Keratinocyte (primary cell): ENCODE measurements at regions not wholly inside any gene's neighbourhood (a gene's known extent, or its start where the extent isn't known, plus 50 kb on each side); places are given as distances from the start of the nearest gene placed in this dataset.

Experiments
- DNase-seq: peaks from one replicate; pipeline ENCODE4 v3.0.0-alpha.2; 2011; ENCODE audit warnings: low read depth, missing footprints, low spot score
- FAIRE-seq: peaks from 2 replicates; lab custom pipeline; 2011; peaks lifted over from hg19 to GRCh38; lab: Jason Lieb, UNC
- H2AFZ ChIP-seq: 2 replicates; pipeline ENCODE4 v1.6.0; 2012; ENCODE audit warnings: low read length, control low read depth, inconsistent platforms; ENCODE audit not compliant: control insufficient read depth
- H3K27ac ChIP-seq: 2 replicates; pipeline ENCODE4 v1.5.1; 2011; ENCODE audit warnings: low read length; ENCODE audit not compliant: control insufficient read depth, insufficient read depth
- H3K27me3 ChIP-seq: 3 replicates; pipeline ENCODE4 v1.6.0; 2011; ENCODE audit warnings: low read length; ENCODE audit not compliant: control insufficient read depth, insufficient read depth; ENCODE audit errors: extremely low read depth
- H3K36me3 ChIP-seq, 2 experiments: 2 replicates in 1 of 2; 3 replicates in 1 of 2; pipeline ENCODE4 v1.5.1; 2011; ENCODE audit warnings: low read length in 2 of 2, mild to moderate bottlenecking in 1 of 2; ENCODE audit not compliant: control insufficient read depth in 2 of 2, insufficient read depth in 2 of 2; ENCODE audit errors: extremely low read depth in 1 of 2
- H3K4me1 ChIP-seq: 3 replicates; pipeline ENCODE4 v1.5.1; 2011; ENCODE audit warnings: low read length; ENCODE audit not compliant: control insufficient read depth, insufficient read depth; ENCODE audit errors: extremely low read depth
- H3K4me2 ChIP-seq: 3 replicates; pipeline ENCODE4 v1.6.0; 2011; ENCODE audit warnings: low read depth, low read length; ENCODE audit not compliant: control insufficient read depth, insufficient read depth; ENCODE audit errors: extremely low read depth
- H3K4me3 ChIP-seq, 3 experiments: fragments of 200-600 bp in 1 of 3; sonication (generic) in 1 of 3; 2 replicates in 2 of 3; 3 replicates in 1 of 3; pipeline ENCODE4 v1.5.1; 2011 to 2016; ENCODE audit warnings: low read length in 3 of 3, mild to moderate bottlenecking in 3 of 3, control low read depth in 2 of 3, inconsistent platforms in 1 of 3, low read depth in 1 of 3, mixed read lengths in 1 of 3, mixed run types in 1 of 3, moderate library complexity in 1 of 3; ENCODE audit not compliant: control insufficient read depth in 2 of 3, insufficient read depth in 2 of 3; ENCODE audit errors: extremely low read depth in 1 of 3
- H3K79me2 ChIP-seq: 2 replicates; pipeline ENCODE4 v1.6.0; 2012; ENCODE audit warnings: low read length; ENCODE audit not compliant: control insufficient read depth, insufficient read depth
- H3K9ac ChIP-seq: 3 replicates; pipeline ENCODE4 v1.6.0; 2011; ENCODE audit warnings: low read length; ENCODE audit not compliant: control insufficient read depth, insufficient read depth; ENCODE audit errors: extremely low read depth
- H3K9me1 ChIP-seq: 3 replicates; pipeline ENCODE4 v1.6.0; 2011; ENCODE audit warnings: low read length; ENCODE audit not compliant: control insufficient read depth, insufficient read depth; ENCODE audit errors: extremely low read depth
- H3K9me3 ChIP-seq: 2 replicates; pipeline ENCODE4 v1.5.1; 2012; ENCODE audit warnings: low read depth, low read length; ENCODE audit not compliant: control insufficient read depth
- H4K20me1 ChIP-seq: 3 replicates; pipeline ENCODE4 v1.6.0; 2011; ENCODE audit warnings: low read length; ENCODE audit not compliant: control insufficient read depth, insufficient read depth; ENCODE audit errors: extremely low read depth
- EZH2 ChIP-seq: IDR thresholded peaks from one replicate; pipeline ENCODE4 v1.6.1; 2012; ENCODE audit warnings: inconsistent platforms, mild to moderate bottlenecking, low read length, moderate library complexity
- dilution Hi-C: fragments of 300-500 bp; cut with MboI; formaldehyde crosslinking; loops from one replicate; pipeline ENCODE4 v1.7.0; 2020; ENCODE audit warnings: low sequenced_read_pairs; ENCODE audit not compliant: extremely low pct_ligation_motif_present
- TF ChIP-seq, protein P1 (sequence below), 3 experiments: IDR thresholded peaks in 1 of 3; conservative IDR thresholded peaks in 1 of 3; optimal IDR thresholded peaks in 1 of 3; 2 replicates in 2 of 3; 3 replicates in 1 of 3; pipeline versions ENCODE3 to v1.5.1; 2011; ENCODE audit warnings: low read length in 3 of 3, mild to moderate bottlenecking in 3 of 3, moderate library complexity in 2 of 3, control low read depth in 1 of 3, inconsistent platforms in 1 of 3; ENCODE audit not compliant: insufficient read depth in 2 of 3; ENCODE audit errors: extremely low read depth in 1 of 3

DNA sequence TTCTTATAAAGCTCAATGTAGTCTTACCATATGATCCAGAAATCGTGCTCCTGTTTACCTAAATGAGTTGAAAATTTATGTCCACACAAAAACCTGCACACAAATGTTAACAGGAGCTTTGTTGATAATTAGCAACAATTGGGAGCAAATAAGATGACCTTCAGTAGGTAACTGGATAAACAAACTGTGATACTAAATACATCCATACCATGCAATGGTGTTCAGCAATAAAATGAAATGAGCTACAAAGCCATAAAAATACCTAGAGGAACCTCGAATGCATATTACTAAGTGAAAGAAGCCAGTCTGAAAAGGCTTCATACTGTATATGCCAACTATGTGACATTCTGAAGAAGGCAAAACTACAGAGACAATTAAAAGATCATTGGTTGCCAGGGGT is 185.6 kb upstream of the HNRNPA3 start:
- H3K4me2 ChIP-seq = no peak overlapping the region
- H3K4me3 ChIP-seq = no peak overlapping the region
- H2AFZ ChIP-seq = no peak overlapping the region
- DNase-seq (no peak), FAIRE-seq (no peak)
- no peaks in the 10 kb centered on the region for H3K9me3 ChIP-seq
- no peak overlapping the region for H3K27ac ChIP-seq
- H3K4me1 ChIP-seq = no peaks in the 10 kb centered on the region
- TF ChIP-seq, protein P1, sequence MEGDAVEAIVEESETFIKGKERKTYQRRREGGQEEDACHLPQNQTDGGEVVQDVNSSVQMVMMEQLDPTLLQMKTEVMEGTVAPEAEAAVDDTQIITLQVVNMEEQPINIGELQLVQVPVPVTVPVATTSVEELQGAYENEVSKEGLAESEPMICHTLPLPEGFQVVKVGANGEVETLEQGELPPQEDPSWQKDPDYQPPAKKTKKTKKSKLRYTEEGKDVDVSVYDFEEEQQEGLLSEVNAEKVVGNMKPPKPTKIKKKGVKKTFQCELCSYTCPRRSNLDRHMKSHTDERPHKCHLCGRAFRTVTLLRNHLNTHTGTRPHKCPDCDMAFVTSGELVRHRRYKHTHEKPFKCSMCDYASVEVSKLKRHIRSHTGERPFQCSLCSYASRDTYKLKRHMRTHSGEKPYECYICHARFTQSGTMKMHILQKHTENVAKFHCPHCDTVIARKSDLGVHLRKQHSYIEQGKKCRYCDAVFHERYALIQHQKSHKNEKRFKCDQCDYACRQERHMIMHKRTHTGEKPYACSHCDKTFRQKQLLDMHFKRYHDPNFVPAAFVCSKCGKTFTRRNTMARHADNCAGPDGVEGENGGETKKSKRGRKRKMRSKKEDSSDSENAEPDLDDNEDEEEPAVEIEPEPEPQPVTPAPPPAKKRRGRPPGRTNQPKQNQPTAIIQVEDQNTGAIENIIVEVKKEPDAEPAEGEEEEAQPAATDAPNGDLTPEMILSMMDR (optimal IDR thresholded peaks at IDR 0.05 in 1 of 3, IDR thresholded peaks at IDR 0.05 in 1 of 3, conservative IDR thresholded peaks at IDR 0.05 in 1 of 3; ENCODE audit: extremely low read depth in 1 of 3, insufficient read depth in 2 of 3, low read length in 3 of 3) = no peak
- TF ChIP-seq EZH2 = no peak
- no peaks in the 10 kb centered on the region for H3K36me3 ChIP-seq
- H3K27me3 ChIP-seq = peaks cover 8% of the 10 kb centered on the region
- dilution Hi-C loops = no loop called here
- H3K9ac ChIP-seq = no peak overlapping the region
- H3K79me2 ChIP-seq = no peaks in the 10 kb centered on the region
- no peaks in the 10 kb centered on the region for H3K9me1 ChIP-seq
- H4K20me1 ChIP-seq = no peaks in the 10 kb centered on the region

DNA sequence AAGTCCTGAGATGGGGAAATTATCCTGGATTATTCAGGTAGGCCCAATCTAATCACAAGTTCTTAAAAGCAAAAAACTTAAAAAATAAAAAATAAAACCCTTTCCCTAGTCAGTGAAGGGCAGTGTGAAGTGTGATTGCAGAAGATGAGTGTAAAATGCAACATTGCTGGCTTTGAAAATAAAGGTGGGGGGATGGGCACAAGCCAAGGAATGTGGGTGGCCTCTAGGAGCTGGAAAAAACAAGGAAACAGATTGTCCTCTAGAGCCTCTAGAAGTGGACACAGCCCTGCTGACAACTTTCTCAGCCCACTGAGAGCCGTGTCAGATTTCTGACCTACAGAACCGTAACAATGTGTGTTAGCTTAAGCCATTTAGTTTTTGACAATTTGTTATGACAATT is 184.3 kb upstream of the HNRNPA3 start:
- H3K4me2 ChIP-seq = no peak overlapping the region
- H3K9me3 ChIP-seq = no peaks in the 10 kb centered on the region
- no peak for DNase-seq
- no peaks in the 10 kb centered on the region for H3K4me1 ChIP-seq
- no peak overlapping the region for H3K9ac ChIP-seq
- H3K36me3 ChIP-seq = no peaks in the 10 kb centered on the region
- dilution Hi-C loops = no loop called here
- H4K20me1 ChIP-seq = no peaks in the 10 kb centered on the region
- TF ChIP-seq, protein P1 (optimal IDR thresholded peaks at IDR 0.05 in 1 of 3, IDR thresholded peaks at IDR 0.05 in 1 of 3, conservative IDR thresholded peaks at IDR 0.05 in 1 of 3; ENCODE audit: extremely low read depth in 1 of 3, insufficient read depth in 2 of 3, low read length in 3 of 3) = no peak
- TF ChIP-seq EZH2 = no peak
- H3K79me2 ChIP-seq = no peaks in the 10 kb centered on the region
- no peaks in the 10 kb centered on the region for H3K9me1 ChIP-seq
- FAIRE-seq = no peak
- H3K27ac ChIP-seq = no peak overlapping the region
- H3K4me3 ChIP-seq = no peak overlapping the region
- H2AFZ ChIP-seq = no peak overlapping the region
- peaks cover 8% of the 10 kb centered on the region for H3K27me3 ChIP-seq
